AML-193 (cell line): ENCODE measurements at regions not wholly inside any gene's neighbourhood (a gene's known extent, or its start where the extent isn't known, plus 50 kb on each side); places are given as distances from the start of the nearest gene placed in this dataset.
"Not testable (repeated sequence)": the region's sequence is repeated elsewhere in the genome, so short reads cannot be mapped to it uniquely, and the experiment has no call there.

Experiments used
- DNase-seq, 2 experiments: peaks; one replicate each; lab custom pipeline; 2025; lab: John Stamatoyannopoulos, UW

DNA sequence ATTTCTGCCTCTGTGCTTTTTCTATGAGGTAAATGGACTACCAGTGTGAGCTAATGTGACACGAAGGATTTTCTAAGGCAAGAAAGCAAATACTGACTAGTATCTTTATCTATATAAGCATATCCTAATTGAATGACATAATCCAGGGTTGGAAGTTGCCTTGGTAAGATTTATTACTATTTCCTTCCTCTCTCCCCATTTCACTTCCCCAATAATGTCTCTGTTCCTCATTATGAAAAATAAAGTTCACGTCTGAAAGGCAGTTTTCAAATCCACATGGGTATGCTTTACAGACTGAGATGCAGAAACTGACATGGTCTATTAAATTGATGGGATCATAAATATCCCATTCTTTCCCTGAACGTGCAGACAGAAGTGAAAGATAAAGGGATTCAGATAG is 86.0 kb downstream of the DTWD1 start:
- DNase-seq: peak; percentile 65 to 67

DNA sequence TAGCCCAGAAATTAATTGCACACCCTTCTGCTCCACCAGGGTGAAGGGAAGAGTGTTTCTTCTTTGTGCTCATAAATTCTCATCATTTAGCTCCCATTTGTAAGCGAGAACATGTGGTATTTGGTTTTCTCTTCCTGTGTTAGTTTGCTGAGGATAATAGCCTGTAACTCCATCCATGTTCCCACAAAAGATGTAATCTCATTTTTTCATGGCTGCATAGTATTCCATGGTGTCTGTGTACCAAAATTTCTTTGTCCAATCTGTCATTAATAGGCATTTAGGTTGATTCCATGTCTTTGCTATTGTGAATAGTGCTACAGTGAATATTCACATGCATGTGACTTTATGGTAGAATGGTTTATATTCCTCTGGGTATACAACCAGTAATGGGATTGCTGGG is 86.8 kb downstream of the DTWD1 start:
- DNase-seq: no peak

GRCh38 chr15:49709646-49710214 is 88.9 kb downstream of the DTWD1 start:
- DNase-seq: no peak

GRCh38 chr15:49712162-49712561 is 91.3 kb downstream of the DTWD1 start:
- no peak for DNase-seq

DNA sequence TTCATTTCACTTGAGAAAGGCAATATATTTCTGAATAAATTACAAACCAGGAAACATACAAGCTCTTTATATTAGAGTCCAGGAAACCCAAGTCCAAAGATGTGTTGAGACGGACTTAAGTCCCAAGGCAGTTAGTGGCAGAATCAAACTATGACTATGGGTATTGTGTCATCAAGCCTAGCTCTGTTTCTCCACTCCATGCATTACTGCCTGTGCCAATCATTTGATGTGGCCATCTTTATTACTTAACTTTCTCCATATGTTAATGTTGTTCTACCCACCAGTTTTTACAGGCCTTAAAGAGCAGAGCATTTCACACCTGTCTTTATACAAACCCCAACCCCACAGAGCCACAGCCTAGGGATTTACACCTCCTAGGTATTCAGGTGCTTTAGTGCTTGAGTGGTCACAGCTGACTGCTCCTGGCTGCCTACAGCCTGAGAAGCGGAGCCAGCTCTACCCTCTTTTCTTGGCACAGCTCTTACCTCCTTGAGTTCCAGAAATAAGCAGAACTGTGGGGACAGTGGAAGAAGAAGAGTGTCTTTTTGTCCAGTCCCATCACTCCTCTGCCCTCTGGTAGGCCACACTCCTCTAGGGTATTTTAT is 92.1 kb downstream of the DTWD1 start:
- DNase-seq: no peak

DNA sequence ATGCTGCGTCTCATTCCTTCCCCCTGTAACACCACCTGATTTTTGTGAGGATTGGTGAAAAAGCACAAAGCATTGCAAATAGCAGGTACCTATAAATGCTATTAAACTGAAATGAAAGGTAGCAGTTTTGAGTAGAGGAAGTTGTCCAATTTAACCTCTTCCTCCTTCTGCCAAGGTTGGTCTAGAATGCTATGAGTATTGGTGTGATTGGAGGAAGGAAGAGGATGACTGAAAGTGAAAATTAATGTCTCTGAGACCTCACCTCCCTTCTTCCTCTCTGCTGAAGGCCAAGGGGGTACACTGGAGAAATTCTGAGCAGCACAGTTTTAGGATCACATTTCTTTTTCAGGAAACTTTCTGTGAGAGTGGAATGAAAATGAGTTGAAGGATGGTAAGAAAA is 94.4 kb downstream of the DTWD1 start:
- peak in 1 of 2 experiments; percentile 26 for DNase-seq

DNA sequence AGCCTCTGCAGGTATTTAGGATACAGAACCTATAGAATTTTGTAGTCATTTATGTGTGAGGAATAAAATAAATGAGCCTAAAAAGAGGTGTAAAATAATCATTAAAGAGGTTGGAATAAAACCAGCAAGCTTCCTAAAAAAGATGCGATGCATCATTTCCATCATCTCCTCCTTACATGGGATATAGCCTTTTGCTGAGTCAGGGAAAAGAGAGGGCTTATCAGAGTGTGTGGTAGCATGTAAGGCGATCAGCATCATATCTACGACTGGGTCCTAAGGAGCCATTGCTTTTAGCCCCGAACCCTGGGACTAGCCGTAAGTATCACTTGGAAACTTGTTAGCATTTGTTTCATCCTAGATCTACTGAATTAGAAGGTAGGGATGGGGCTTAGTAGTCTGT is 94.9 kb downstream of the DTWD1 start:
- DNase-seq: no peak

DNA sequence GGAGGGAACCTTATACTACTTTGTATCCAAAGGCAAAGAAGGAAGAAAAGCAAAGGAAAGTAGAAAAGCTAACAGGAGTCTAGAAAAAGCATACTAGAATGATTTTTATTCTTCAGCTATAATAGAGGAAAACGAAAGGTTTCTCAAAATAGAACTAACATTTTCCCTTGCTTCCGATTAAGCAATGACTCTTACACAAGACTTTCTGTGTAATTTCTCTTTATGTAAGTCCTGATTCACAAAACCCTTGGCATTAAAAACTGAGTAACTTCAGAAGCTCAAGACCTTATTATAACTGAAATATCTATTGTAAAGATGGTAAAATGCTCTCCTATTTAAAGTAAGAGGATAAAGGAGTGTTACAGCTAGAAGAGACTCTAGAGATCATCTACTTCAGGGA is 97.4 kb downstream of the DTWD1 start:
- peak; percentile 54 to 68 for DNase-seq

GRCh38 chr15:49718846-49719245 is 98.0 kb downstream of the DTWD1 start:
- DNase-seq: no peak

DNA sequence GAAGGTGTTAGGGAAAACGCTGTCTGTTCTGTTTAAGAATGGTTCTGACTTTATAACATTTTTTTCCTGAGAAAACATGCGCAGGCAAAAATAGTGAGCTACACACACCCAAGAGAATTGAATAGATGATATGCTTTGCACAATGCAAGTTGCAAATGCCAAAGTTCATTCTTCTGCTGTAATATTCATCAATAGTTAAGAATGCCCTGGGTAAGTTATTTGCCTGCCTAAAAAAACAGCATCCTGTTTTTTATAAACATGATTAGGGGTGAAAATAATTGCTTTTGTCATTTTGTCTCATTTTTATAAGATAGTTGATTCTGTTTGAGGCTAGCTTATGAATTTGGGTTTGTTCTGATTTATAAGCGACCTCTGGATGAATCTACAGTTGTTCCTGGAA is 99.4 kb downstream of the DTWD1 start:
- DNase-seq: no peak

GRCh38 chr15:49721091-49721490 is 100.2 kb downstream of the DTWD1 start:
- DNase-seq: no peak

DNA sequence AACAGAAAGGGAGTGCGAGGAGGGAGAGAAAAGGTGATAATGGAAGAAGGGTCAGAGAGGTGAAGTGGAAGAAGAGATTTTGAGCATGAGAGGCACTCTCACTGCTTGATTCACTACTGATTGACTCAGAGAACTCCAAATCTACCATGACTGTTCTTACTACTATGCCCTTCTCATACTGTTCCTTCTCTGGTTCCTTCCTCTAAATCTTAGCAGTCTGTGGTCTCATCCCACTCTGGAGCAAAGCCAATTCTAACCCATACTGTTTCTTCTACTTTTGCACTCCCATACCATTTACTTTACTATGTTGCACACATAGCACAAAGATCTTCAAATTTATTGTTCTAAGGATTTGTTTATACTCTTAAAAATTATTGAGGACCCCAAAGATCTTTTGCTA is 100.8 kb downstream of the DTWD1 start:
- DNase-seq: no peak

GRCh38 chr15:49723981-49724380 is 103.1 kb downstream of the DTWD1 start:
- no peak for DNase-seq

DNA sequence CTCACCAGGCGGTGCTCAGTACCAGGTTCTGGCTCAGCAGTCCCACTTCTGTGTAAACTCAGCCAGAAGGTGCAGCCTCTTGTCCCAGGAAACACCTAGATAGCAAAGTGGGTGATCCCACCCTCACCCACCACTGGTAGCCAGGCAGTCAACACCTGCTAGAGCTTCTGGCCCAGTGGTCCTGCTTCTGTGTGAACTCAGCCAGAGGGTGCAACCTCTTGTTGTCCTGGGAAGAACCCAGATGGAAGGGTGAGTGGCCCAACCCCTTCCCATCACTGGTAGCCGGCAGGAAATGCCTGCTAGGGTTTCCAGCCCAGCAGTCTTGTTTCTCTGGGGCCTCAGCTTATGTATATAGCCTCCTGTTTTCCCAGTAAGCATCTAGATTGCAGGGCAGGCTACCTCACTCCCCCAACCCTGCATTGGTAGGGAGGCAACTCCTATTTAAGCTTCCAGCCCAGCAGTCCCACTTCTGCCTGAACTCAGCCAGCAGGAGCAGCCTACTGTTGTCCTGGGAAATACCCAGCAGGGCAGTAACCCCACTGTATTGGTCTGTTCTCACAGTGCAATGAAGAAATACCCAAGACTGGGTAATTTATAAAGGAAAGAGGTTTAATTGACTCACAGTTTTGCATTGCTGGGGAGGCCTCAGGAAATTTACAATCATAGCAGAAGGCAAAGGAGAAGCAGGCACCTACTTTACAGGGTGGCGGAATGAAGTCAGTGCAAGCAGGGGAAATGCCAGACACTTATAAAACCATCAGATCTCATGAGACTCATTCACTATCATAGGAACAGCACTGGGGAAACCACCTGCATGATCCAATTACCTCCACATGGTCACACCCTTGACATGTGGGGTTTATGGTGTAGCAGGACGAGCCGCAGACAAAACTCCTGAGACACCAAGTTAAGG is 110.6 kb downstream of the DTWD1 start:
- DNase-seq: no peak

DNA sequence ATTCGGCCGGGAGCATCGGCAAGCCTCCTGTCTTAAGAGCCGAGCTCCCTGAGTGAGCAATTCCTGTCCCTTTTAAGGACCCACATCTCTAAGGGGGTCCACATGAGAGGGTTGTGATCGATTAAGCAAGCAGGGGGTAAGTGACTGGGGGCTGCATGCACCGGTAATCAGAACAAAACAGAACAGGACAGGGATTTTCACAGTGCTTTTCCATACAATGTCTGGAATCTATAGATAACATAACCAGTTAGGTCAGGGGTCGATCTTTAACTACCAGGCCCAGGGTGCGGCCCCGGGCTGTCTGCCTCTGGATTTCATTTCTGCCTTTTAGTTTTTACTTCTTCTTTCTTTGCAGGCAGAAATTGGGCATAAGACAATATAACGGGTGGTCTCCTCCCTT is 111.3 kb downstream of the DTWD1 start:
- not testable (repeated sequence) for DNase-seq

DNA sequence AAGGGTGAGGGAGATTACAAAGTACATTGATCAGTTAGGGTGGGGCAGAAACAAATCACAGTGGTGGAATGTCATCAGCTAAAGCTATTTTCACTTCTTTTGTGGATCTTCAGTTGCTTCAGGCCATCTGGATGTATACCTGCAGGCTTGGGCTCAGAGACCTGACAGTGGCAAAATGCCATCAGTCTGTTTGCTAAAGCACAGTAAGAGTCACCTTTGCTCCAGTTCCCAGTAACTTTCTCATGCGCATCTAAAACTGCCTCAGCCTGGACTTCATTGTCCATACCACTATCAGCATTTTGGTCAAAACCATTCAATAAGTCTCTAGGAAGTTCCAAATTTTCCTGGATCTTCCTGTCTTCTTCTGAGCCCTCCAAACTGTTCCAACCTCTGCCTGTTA is 113.2 kb downstream of the DTWD1 start:
- not testable (repeated sequence) for DNase-seq

GRCh38 chr15:49734831-49735508 is 114.1 kb downstream of the DTWD1 start:
- no peak for DNase-seq

GRCh38 chr15:49737127-49737526 is 116.3 kb downstream of the DTWD1 start:
- DNase-seq: no peak

DNA sequence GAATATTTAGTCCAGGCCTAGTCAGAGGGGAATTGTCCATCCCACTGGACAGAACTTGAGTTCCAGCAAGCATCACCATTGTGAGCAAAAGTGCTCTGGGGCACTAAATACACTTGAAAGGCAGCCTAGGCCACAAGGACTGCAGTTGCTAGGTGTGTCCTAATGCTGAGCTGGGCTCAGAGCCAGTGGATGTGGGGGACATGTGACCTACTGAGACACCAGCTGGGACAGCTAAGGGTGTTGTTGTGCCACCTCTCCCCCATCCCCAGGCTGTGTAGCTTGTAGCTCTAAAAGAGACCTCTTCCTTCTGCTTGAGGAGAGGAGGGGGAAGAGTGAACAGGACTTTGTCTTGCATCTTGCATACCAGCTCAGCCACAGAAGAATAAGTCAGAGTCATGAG is 120.9 kb downstream of the DTWD1 start:
- DNase-seq: no peak

DNA sequence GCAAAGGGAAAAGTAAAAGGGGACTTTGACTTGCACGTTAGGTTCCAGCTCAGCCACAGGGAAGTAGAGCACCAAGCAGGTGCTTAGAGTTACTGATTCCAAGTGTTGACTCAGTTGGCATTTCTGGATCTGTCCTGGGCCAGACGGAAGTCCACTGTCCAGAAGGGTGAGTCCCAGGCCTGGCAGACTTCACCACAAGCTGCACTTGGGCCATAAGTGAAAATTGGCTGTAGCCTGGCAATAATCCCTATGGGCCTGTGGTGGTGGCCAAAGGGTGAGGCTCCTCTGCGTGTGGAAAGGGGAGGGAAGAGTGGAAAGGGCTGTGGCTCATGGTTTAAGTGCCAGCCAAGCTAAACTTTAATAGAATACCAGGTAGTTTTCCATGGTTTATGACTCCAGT is 121.5 kb downstream of the DTWD1 start:
- no peak for DNase-seq

- no peak for DNase-seq
Measured at GRCh38 chr15:49747340-49747739, 126.5 kb downstream of the DTWD1 start.

DNA sequence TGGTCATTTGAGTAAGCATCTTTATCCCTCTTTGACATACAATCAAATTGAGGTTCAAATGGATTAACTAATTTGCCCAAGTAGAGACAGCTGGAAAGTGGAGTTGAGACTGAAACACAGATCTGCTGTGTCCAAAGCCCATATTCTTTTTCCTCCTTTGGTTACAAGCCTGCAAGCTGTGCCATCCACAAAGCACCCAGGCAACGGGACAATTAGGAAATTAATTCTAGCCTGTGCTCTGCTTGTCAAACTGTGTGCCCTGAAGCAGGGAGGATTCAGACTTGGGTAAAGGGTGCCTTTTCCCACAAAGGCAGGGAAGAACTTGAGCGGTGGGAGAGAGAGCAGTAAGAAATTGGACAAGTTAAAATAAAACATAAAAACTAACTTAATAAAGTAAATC is 127.9 kb downstream of the DTWD1 start:
- no peak for DNase-seq

- no peak for DNase-seq
Measured at GRCh38 chr15:49750553-49750952, 129.7 kb downstream of the DTWD1 start.
